A549 (cell line): ENCODE measurements at regions not wholly inside any gene's neighbourhood (a gene's known extent, or its start where the extent isn't known, plus 50 kb on each side); places are given as distances from the start of the nearest gene placed in this dataset.

Source experiments
- ATAC-seq, 2 experiments: fragments of 200-7000 bp in 1 of 2; fragments of >200 bp in 1 of 2; cut with Nextera tagmentation in 1 of 2; cut with Tn5 transposase in 1 of 2; 3 replicates each; pipeline versions ENCODE4 v1.8.0 to v1.9.1; 2018 to 2020; ENCODE audit warnings: mild to moderate bottlenecking in 1 of 2, moderate library complexity in 1 of 2
- CTCF ChIA-PET: fragments of 300-600 bp; sonication (Branson Sonifier 250); formaldehyde crosslinking; extraction: SDS; loops from one replicate; lab custom pipeline; 2021; ENCODE audit warnings: antibody characterized with exemption, inconsistent platforms; lab: Yijun Ruan, JAX
- POLR2A ChIA-PET: fragments of 350-600 bp; formaldehyde crosslinking; extraction: SDS; loops from one replicate; lab custom pipeline; 2021; ENCODE audit warnings: antibody characterized with exemption, inconsistent platforms; lab: Yijun Ruan, JAX
- DNase-seq, 2 experiments: peaks; one replicate each; pipeline versions ENCODE4 v3.0.0 to v3.0.0-alpha.2; 2011 to 2016; ENCODE audit warnings: low read depth in 1 of 2, low spot score in 1 of 2
- FAIRE-seq: peaks from 2 replicates; lab custom pipeline; 2011; peaks lifted over from hg19 to GRCh38; lab: Jason Lieb, UNC
- H3K27ac ChIP-seq, 2 experiments: fragments of >200 bp; sonication (Bioruptor Twin); formaldehyde crosslinking; 3 replicates each; pipeline ENCODE4 v1.5.1; 2016 to 2017
- H3K4me1 ChIP-seq: fragments of >200 bp; sonication (Bioruptor Twin); formaldehyde crosslinking; 3 replicates; pipeline ENCODE4 v1.6.1; 2016
- H3K4me2 ChIP-seq: fragments of >200 bp; sonication (Bioruptor Twin); formaldehyde crosslinking; 3 replicates; pipeline ENCODE4 v1.6.1; 2016
- H3K4me3 ChIP-seq: fragments of >200 bp; sonication (Bioruptor Twin); formaldehyde crosslinking; 3 replicates; pipeline ENCODE4 v1.5.1; 2016
- H3K9me3 ChIP-seq: fragments of >200 bp; sonication (Bioruptor Twin); formaldehyde crosslinking; 3 replicates; pipeline ENCODE4 v1.6.1; 2016
- BHLHE40 ChIP-seq: IDR thresholded peaks from 2 replicates; pipeline ENCODE4 v1.6.1; 2012; ENCODE audit warnings: low read depth, low read length, inconsistent platforms
- CBX2 ChIP-seq: fragments of 200-600 bp; sonication (generic); IDR thresholded peaks from 2 replicates; pipeline ENCODE4 v1.6.1; 2016; ENCODE audit warnings: low read depth, mild to moderate bottlenecking, borderline replicate concordance
- CHD2 ChIP-seq: fragments of 150-350 bp; IDR thresholded peaks from 2 replicates; pipeline ENCODE4 v1.6.1; 2014; ENCODE audit warnings: low read length; ENCODE audit not compliant: partially characterized antibody
- CHD4 ChIP-seq: fragments of 200-600 bp; sonication (generic); IDR thresholded peaks from 2 replicates; pipeline ENCODE4 v1.6.1; 2016; ENCODE audit warnings: antibody characterized with exemption, mild to moderate bottlenecking, borderline replicate concordance
- EHF ChIP-seq: fragments of 250-450 bp; sonication (Bioruptor Pico); IDR thresholded peaks from 2 replicates; pipeline ENCODE4 v1.5.0; 2020; ENCODE audit warnings: mild to moderate bottlenecking
- EHMT2 ChIP-seq: fragments of 200-600 bp; sonication (generic); IDR thresholded peaks from 2 replicates; pipeline ENCODE4 v1.6.1; 2016; ENCODE audit warnings: antibody characterized with exemption, low read depth, mild to moderate bottlenecking, moderate library complexity
- ESRRA ChIP-seq: fragments of 150-350 bp; IDR thresholded peaks from 2 replicates; pipeline ENCODE4 v1.6.1; 2014; ENCODE audit warnings: mild to moderate bottlenecking, low read length, borderline replicate concordance
- FOSL2 ChIP-seq, 2 experiments: fragments of 450-650 bp in 1 of 2; fragments of >200 bp in 1 of 2; sonication (Bioruptor Twin) in 1 of 2; formaldehyde crosslinking; IDR thresholded peaks; 2 replicates each; pipeline versions ENCODE4 v1.5.0 to v1.6.1; 2016 to 2020; ENCODE audit warnings: mild to moderate bottlenecking in 1 of 2, moderate library complexity in 1 of 2
- HOXA7 ChIP-seq: fragments of 250-450 bp; sonication (Bioruptor Pico); IDR thresholded peaks from 2 replicates; pipeline ENCODE4 v1.5.0; 2020; ENCODE audit warnings: mild to moderate bottlenecking, moderate library complexity
- HOXB5 ChIP-seq: fragments of 250-450 bp; sonication (Bioruptor Pico); IDR thresholded peaks from 2 replicates; pipeline ENCODE4 v1.5.0; 2020; ENCODE audit warnings: mild to moderate bottlenecking, moderate library complexity
- JUN ChIP-seq, 2 experiments: fragments of >200 bp; sonication (Bioruptor Twin); formaldehyde crosslinking; IDR thresholded peaks; 2 replicates in 1 of 2; 3 replicates in 1 of 2; pipeline ENCODE4 v1.6.1; 2016 to 2017
- JUNB ChIP-seq: fragments of >200 bp; sonication (Bioruptor Twin); formaldehyde crosslinking; IDR thresholded peaks from 2 replicates; pipeline ENCODE4 v1.6.1; 2016
- KDM1A ChIP-seq: fragments of 200-600 bp; sonication (generic); IDR thresholded peaks from 2 replicates; pipeline ENCODE4 v1.6.1; 2016; ENCODE audit warnings: low read depth, mild to moderate bottlenecking
- NFE2L2 ChIP-seq: fragments of 150-350 bp; conservative IDR thresholded peaks from 2 replicates; pipeline ENCODE4 v1.6.1; 2014; ENCODE audit warnings: low read length
- NR3C1 ChIP-seq: fragments of >200 bp; sonication (Bioruptor Twin); formaldehyde crosslinking; IDR thresholded peaks from 3 replicates; pipeline ENCODE4 v1.6.1; 2017
- PHF8 ChIP-seq: fragments of 200-600 bp; sonication (generic); IDR thresholded peaks from 2 replicates; pipeline ENCODE4 v1.6.1; 2016; ENCODE audit warnings: low read depth, mild to moderate bottlenecking, antibody characterized with exemption, moderate library complexity, borderline replicate concordance
- RAD21 ChIP-seq, 2 experiments: fragments of >200 bp in 1 of 2; sonication (Bioruptor Twin) in 1 of 2; formaldehyde crosslinking in 1 of 2; IDR thresholded peaks in 1 of 2; conservative IDR thresholded peaks in 1 of 2; 2 replicates in 1 of 2; 3 replicates in 1 of 2; pipeline ENCODE4 v1.6.1; 2012 to 2018; ENCODE audit warnings: inconsistent platforms in 1 of 2
- RCOR1 ChIP-seq: fragments of 150-350 bp; IDR thresholded peaks from 2 replicates; pipeline ENCODE4 v1.6.1; 2014; ENCODE audit warnings: antibody characterized with exemption, low read length, low read depth
- RNF2 ChIP-seq: fragments of 200-600 bp; sonication (generic); IDR thresholded peaks from 2 replicates; pipeline ENCODE4 v1.6.1; 2016; ENCODE audit warnings: low read depth, mild to moderate bottlenecking, antibody characterized with exemption, moderate library complexity, borderline replicate concordance
- SMC3 ChIP-seq: fragments of >200 bp; sonication (Bioruptor Twin); formaldehyde crosslinking; IDR thresholded peaks from 3 replicates; pipeline ENCODE4 v1.6.1; 2018; ENCODE audit warnings: inconsistent platforms
- TFCP2L1 ChIP-seq: fragments of 250-450 bp; sonication (Bioruptor Pico); IDR thresholded peaks from 2 replicates; pipeline ENCODE4 v1.5.0; 2021; ENCODE audit warnings: mild to moderate bottlenecking
- USF2 ChIP-seq: fragments of 450-650 bp; IDR thresholded peaks from 2 replicates; pipeline ENCODE4 v1.6.1; 2014; ENCODE audit warnings: antibody characterized with exemption
- WGBS: methylation state at CpG from one replicate; pipeline ENCODE4 v1.1.6; 2017; ENCODE audit errors: missing lambda C conversion rate; 5-methylcytosine and 5-hydroxymethylcytosine counted together
- TF ChIP-seq, protein P1 (sequence below): fragments of 250-450 bp; sonication (Bioruptor Pico); IDR thresholded peaks from 2 replicates; pipeline ENCODE4 v1.5.0; 2020; ENCODE audit warnings: low read depth, mild to moderate bottlenecking, moderate library complexity
- TF ChIP-seq, protein P2 (sequence below): fragments of >200 bp; sonication (Bioruptor Twin); formaldehyde crosslinking; IDR thresholded peaks from 3 replicates; pipeline ENCODE4 v1.5.1; 2016

GRCh38 chr5:159782197-159782994 is 133.9 kb upstream of the ADRA1B start (continued):
- no peak for TF ChIP-seq CHD2
- no peak for TF ChIP-seq RCOR1

DNA sequence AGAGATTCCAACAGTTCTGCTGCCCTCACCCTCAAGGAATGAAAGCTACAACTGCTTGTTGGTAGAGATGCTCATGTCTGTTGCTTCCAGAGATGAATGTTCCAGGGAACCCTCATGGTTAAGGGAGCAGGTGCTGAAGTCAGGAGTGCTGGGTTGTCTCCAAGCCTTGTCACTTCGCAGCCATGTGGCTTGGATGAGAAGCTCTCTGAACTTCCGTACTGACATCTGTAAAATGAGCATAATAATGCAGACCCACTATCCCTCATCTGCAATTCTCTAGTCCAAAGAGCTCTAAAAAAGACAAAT is 133.3 kb upstream of the ADRA1B start:
- no peak for ATAC-seq
- TF ChIP-seq HOXA7 (no peak), CBX2 (no peak), KDM1A (no peak), CHD4 (no peak), RNF2 (no peak), TFCP2L1 (CRISPR knock-in tag) (no peak), JUNB (no peak), ESRRA (no peak), BHLHE40 (no peak), NFE2L2 (no peak), PHF8 (no peak), EHMT2 (no peak), RAD21 (conservative IDR thresholded peaks at IDR 0.05 in 1 of 2, IDR thresholded peaks at IDR 0.05 in 1 of 2) (no peak), HOXB5 (CRISPR knock-in tag) (no peak), SMC3 (no peak)
- TF ChIP-seq, protein P1, sequence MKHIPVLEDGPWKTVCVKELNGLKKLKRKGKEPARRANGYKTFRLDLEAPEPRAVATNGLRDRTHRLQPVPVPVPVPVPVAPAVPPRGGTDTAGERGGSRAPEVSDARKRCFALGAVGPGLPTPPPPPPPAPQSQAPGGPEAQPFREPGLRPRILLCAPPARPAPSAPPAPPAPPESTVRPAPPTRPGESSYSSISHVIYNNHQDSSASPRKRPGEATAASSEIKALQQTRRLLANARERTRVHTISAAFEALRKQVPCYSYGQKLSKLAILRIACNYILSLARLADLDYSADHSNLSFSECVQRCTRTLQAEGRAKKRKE: no peak

DNA sequence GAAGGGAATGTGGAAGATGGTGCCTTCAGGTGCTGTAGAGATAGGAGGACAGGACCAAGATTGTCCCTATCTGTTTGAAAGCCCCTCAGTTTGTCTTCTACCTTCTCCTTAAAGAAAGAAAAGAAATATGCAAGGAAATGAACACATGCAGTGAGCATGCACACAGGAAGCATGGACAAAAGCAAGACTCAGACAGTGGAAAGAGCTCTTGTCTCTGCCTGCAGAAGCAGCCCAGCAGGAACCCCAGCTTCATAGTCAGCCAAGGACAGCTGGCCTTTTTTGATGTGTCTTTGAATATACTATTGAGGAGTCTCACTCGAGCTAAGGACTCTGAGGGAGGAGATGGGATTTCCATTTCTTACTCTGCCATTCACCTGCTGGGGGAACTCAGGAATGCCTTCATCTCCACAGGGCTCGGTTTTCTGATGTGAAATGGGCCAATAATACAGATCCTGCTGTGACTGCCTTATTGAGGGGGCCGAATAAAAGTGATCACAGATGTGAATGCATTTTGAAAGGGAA is 132.5 kb upstream of the ADRA1B start:
- ATAC-seq: no peak
- 70% methylated on average over 3 of the region's 3 CpGs for WGBS
- TF ChIP-seq RCOR1: no peak
- no peak for TF ChIP-seq NR3C1
- TF ChIP-seq, protein P1: no peak
- no peak for TF ChIP-seq CBX2
- no peak for TF ChIP-seq JUN (IDR thresholded peaks at IDR 0.05)
- no peak for TF ChIP-seq USF2
- TF ChIP-seq FOSL2 (IDR thresholded peaks at IDR 0.05): no peak
- TF ChIP-seq FOSL2 (CRISPR knock-in tag; IDR thresholded peaks at IDR 0.05): no peak
- TF ChIP-seq, protein P2, sequence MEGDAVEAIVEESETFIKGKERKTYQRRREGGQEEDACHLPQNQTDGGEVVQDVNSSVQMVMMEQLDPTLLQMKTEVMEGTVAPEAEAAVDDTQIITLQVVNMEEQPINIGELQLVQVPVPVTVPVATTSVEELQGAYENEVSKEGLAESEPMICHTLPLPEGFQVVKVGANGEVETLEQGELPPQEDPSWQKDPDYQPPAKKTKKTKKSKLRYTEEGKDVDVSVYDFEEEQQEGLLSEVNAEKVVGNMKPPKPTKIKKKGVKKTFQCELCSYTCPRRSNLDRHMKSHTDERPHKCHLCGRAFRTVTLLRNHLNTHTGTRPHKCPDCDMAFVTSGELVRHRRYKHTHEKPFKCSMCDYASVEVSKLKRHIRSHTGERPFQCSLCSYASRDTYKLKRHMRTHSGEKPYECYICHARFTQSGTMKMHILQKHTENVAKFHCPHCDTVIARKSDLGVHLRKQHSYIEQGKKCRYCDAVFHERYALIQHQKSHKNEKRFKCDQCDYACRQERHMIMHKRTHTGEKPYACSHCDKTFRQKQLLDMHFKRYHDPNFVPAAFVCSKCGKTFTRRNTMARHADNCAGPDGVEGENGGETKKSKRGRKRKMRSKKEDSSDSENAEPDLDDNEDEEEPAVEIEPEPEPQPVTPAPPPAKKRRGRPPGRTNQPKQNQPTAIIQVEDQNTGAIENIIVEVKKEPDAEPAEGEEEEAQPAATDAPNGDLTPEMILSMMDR: no peak
- TF ChIP-seq KDM1A: no peak
- no peak for TF ChIP-seq EHMT2
- TF ChIP-seq JUNB: no peak
- no peak for TF ChIP-seq EHF (CRISPR knock-in tag)
- Histone ChIP-seq H3K9me3 (no peaks in the 10 kb centered on the region), H3K4me1 (peaks cover 9% of the 10 kb centered on the region), H3K27ac (no peak overlapping the region), H3K4me3 (no peak overlapping the region), H3K4me2 (no peak overlapping the region)
- DNase-seq: no peak
- no peak for FAIRE-seq
- ChIA-PET CTCF (interaction anchor here (0.9 to 2.5 kb wide), 3 partner anchors 15 to 204 kb away, joined by 3 to 7 read pairs (median 7); partner anchors contain the start of gene ADRA1B), POLR2A (no interaction called here)

More for the DNA sequence above, 133.3 kb upstream of the ADRA1B start:
- WGBS: 92% methylated on average over 2 of the region's 2 CpGs
- DNase-seq (no peak), FAIRE-seq (no peak)
- Histone ChIP-seq H3K4me2 (no peak overlapping the region), H3K4me3 (no peak overlapping the region), H3K9me3 (no peaks in the 10 kb centered on the region), H3K4me1 (peaks cover 15% of the 10 kb centered on the region), H3K27ac (no peak overlapping the region)
- ChIA-PET CTCF (interaction anchor here (0.5 to 2.5 kb wide), 6 partner anchors 9 to 335 kb away, joined by 3 to 7 read pairs (median 3); no protein-coding TSS in a partner anchor), POLR2A (no interaction called here)
